GM19468 (cell line): ENCODE measurements at regions not wholly inside any gene's neighbourhood (a gene's known extent, or its start where the extent isn't known, plus 50 kb on each side); places are given as distances from the start of the nearest gene placed in this dataset.
"Not testable (repeated sequence)": the region's sequence is repeated elsewhere in the genome, so short reads cannot be mapped to it uniquely, and the experiment has no call there.

ENCODE experiments used
- ATAC-seq: cut with Tn5 transposase; IDR thresholded peaks from one replicate; pipeline ENCODE4 v1.9.1; 2021; ENCODE audit warnings: mild to moderate bottlenecking, moderate library complexity, moderate number of reproducible peaks; ENCODE audit not compliant: unreplicated experiment; ENCODE audit errors: extremely low read depth

DNA sequence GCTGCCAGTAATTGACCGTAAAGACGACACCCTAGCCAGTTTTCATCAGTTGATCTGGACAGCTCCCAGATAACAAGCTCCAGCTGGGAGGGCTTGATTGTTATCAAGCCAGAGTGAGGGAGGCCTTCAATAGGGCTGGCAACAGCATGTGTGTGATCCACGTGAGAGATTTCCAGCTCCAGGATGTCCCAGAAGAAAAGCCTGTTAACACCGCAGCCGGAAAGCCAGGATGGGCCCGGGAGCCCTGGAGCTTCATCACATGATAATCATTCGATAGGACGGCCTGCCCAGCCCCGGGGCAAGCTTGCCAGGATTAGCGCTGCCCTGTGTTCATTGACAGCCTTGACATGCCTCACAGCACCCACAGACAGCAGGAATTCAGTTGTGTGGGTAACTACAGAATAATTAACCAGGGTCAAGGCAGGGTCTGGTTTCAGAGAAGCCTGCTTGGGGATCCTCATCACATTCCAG lies 182.5 kb downstream of the C1D start:
- ATAC-seq, result no peak

DNA sequence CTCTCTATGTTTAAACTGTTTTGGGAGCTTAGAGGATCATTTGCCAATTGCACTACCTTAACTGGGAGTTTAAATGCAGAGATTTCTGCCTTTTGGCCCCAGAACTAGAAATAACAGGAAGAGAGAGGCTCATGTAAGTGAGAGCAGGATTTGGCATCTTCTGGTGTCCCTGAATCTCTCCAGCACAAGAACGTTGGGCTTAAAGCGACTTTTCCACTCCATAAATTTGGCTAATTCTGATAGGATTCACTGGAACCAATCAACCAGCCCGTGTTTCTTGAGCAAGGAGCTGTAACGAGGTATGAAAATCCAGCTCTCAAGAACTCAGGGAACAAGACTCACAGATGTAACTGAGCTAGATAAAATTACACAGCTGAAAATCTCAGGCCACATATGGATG lies 181.0 kb downstream of the C1D start:
- no peak for ATAC-seq

DNA sequence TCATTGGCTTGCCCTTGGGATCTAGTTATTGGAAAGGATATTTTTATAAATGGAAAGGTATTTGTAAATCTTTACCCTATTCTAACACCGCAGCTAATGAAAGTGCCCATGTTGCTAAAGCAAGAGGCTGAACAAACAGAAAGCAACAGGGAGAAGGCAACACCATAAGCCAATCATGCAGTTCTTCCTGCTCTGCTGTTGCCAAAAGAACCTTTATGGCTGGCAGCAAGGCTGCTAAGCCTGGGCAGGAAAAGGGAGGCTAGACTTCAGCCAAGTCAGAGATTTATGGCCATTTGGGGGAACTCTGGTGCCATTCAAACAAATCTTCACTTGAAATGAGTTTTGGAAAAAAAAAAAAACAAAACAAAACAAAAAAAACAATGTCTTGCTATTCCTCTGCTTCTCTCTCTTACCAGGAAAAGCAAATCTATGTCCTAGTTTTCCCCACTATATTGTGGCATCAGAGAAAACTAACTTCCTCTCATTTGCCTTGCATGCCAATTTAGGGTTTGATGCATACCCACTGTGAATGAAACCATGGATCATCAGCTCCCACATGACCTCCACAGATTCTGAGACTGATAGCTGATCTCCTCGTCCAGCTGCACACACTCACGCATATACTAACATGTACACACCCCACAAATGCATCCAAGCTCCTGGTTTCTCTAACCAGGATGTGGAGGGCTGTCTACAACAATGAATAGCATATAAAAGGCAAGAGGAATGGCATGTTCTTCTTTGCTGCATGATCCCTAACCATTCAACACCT lies 179.3 kb downstream of the C1D start:
- ATAC-seq, result no peak

DNA sequence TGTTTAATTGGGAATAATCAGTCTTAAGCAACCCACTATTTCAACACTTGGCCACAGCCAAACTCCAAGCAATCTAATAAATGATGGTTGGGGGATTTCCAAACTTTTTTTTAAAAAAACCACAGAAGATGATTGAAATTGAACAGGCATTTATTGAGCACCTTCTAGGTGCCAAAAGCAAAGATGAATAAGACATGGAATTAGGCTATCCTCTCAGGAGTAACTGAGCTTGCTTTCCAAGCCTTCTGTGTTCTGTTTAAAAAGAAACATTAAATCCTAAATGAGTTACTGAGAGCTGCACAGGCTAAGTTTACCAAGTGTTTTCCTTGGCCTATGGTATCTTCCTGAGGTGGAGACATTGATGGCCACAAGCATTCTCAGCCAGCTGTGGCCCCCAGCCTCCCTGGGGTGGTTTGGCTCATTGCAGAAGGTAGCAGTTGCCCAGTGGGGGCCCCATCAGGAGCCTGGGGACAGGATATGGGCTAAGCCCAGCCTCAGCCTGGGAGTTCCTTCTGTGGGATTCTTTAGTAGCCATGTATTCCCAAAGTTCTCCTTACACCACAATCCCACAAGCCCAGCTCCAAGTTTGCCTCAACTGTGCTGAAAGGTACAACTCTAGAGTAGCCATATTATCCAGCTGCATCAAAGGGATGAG lies 174.3 kb downstream of the C1D start:
- ATAC-seq, result no peak

DNA sequence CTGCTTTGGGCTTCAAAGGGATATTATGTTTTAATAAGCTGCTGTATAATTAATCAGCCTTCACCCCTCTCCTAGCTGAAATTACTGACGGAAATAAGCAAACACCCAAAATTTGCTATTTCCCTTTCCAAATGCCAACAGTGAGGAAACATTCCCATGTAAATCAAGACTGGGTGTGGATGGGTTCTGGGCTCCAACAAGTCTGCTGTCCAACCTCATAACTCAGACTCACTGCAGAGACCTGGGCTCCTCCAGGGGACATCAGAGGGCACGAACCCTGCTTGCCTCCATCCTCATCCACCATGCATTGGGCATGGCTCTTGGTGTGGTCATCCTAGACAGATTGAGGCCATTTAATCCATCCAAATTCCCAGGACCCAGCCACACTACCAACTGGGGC lies 173.7 kb downstream of the C1D start:
- no peak for ATAC-seq

DNA sequence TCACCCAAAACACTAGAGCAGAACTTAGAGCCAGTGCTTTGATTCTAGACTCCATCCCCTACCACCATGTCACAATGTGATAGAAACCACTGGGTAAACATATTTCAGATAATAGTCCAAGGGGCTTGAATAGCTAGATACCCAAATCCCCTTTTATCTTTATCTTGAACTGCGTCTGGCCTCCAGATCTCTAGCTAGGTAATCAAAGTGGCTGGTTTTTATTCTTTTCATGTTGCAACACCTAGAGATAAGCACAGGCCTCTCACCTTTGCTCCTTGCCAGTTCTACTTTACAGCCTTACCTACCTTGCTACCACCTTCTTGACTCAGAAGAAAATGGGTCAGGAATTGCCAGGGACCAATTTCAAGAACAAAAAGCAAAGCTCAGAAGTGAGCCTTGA lies 171.2 kb downstream of the C1D start:
- ATAC-seq, result no peak

DNA sequence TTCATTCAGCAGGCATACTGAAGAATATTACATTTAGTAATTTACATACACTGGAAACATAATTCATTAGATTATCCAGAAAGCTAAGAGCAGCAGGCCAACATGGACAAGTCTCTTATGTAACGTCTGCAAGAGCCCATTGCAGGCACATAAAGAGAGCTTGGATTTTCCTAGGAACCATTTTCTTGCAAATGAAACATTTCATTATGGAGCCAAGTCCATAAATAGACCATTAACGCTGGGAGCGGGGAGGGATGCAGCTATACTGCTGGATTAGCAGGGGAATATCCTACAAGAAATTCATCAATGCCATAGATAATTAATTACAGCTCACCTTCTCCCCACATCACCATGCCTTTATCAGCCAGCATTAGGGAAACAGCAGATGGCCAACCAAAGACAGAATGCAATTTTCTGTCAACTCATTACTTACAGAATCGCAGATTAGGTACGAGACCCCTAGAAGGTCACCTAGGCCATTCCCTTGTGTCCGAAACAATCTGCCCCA lies 170.4 kb downstream of the C1D start:
- ATAC-seq, result no peak

DNA sequence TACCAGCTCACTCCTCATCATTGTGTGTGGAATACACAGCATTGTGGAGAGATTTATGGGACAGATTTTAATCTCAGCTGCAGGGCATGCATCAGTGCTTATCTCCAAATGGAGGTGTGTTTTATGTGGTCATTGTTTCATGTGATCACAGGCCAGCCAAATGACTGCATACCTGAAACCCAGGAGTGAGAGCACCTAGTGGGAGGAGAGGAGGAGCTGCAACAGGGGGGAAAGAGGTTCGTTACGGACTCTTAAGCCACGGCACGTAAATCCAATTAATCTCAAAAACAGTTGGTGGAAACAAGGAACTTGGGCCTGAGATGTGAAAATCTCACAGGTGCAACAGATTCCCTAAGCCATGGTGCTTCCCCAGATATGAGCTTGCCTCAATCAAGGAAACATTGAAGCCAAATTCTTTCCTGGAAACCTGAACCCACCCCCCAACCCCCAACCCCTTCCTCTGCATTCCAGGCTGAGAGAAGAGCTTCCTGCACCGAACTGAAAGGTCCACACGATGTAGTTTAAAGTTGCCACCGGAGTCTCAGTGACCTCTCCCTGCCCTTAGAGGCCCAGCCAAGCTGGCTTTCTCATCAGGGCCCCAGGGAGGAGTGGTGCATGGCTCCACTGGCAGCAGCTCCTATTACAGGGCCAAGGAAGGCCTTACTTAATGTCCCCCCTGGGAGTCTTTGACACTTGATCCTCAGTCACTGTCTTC lies 167.4 kb downstream of the C1D start:
- no peak for ATAC-seq

DNA sequence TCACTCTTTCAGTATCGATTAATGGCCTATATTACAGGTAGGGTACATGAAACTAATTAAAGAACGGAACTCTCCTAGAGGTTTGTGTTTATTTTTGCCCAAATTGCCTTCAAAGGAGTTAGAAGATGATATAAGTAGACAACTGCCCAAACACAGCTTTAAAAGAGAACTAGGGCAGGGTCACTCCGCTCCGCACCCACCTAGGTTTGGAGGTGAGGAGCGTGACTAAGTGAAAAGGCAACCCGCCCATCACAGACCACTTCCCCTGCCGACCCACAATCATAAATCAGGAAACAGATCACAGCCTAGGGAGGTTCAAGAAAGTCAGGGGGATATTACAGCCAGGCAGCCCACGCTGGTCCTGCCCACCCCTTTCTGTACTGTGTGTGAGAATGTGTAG lies 166.7 kb downstream of the C1D start:
- ATAC-seq, result no peak

DNA sequence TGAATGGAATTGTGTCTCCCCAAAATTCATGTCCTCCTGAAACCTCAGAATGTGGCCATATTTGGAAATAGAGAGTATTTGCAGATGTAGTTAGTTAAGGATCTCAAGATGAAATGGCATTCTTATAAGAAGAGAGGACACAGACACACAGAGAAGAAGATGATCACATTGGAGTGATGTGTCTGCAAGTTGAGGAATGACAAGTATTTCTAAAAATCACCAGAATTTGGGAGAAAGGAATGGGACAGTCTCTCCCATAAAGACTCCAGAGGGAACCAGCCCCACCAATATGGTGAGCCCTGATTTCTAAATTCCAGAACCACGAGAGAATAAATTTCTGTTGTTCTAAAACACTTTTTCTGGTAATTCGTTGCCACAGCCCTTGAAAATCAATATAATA lies 166.3 kb downstream of the C1D start:
- ATAC-seq, result no peak

DNA sequence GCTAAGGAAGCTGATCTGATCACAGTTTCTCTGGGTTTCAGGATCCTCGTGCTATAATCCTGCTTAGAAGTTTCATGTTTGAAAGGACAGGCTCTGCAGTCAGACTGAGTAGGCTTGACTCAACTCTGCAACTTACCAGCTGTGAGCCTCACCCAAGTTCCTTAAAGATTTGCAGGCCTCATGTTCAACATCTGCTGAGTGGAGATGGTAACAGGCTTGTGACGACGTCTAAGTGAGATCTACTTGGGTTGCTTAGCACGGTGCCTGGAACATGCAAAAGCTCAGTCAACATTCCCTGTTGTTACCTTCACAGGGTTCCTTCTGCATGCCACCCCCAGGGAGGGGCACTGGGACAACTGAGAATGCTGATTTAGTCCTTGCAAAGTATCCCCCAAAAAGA lies 164.2 kb downstream of the C1D start:
- no peak for ATAC-seq

DNA sequence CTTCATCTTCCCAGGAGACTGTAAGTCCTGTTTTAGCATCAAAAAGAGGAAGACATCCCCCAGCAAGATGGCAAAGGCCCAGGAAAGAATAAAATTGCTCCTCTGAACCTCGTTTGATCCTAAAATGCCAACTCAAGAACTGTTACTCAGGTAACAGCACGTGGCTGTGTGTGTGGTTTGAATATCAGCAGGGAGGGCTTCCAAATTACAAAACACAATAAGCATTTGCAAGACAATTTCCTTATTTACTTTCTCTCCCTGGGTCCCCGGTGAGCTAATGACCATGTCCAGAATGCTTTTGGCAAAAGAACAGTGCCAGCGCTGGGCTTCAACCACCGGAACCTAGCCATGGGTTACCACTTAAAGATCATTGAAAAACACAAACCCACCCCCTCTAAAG lies 163.6 kb downstream of the C1D start:
- no peak for ATAC-seq

DNA sequence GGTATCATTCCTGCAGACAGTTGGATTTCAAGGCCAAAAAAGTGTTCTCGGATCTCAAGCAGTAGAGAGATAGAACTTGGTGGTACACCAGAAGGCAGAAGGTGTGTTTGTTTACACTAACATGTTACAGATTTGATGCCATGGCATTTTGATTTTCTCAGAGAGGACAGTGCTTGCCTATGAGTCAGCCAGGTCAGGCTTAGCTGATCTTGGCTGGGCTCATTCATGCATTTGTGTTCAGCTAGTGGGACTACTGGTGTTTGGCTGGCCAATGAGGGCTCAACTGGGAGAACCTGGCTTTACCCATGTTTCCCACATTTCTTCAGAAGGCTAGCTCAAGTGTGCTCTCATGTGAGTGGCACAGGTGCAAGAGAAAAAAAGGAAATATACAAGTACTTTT lies 162.0 kb downstream of the C1D start:
- ATAC-seq, result no peak

DNA sequence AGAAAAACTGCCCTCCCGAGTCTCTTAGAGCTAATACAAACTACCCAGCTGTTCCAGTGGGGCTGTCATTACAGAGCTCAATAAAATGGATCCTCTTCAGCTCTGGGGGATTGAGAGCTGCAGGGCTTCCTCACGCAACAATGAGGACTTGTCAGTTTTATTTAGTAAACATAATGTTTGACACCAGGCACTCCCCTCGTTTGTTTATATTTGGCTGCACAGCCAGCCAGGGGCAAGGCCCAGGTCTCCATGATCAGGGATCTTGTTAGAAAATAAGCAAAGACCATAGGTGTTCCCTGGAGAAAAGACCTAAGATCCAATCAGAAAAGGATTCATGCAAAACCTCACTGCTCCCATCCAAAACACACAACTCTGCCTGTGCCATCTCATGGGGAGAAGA lies 158.2 kb downstream of the C1D start:
- no peak for ATAC-seq

DNA sequence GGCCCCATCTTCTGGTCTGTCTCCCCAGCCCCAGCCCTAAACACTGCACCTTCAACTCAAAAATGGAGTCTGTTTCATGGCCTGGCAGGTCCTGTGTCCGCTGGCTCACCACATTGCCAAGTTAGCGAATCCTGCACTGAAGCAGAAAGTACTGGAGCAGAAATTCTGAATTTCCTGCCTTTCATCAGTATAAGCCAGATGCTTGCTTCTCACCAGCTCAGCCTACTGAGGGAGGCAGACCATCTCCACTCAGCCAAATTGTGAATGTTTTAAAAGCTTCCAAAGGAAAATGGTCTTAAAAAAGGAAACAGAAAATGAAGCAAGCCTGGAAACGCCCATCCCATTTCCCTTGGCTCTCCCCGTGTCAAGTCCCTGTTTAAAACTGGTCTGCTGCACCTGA lies 157.8 kb downstream of the C1D start:
- no peak for ATAC-seq

DNA sequence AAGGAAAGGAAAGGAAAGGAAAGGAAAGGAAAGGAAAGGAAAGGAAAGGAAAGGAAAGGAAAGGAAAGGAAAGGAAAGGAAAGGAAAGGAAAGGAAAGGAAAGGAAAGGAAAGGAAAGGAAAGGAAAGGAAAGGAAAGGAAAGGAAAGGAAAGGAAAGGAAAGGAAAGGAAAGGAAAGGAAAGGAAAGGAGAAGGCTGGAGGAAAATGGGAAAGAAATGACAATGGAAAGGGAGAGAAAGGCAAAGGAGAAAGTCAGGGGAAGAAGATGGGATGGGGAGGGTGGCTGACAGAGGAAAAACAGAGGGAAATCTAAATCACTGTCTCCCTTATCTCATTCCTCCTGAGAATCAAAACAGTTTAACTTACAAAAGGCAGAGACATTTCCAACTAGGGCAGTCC lies 156.3 kb downstream of the C1D start:
- ATAC-seq, result not testable (repeated sequence)

DNA sequence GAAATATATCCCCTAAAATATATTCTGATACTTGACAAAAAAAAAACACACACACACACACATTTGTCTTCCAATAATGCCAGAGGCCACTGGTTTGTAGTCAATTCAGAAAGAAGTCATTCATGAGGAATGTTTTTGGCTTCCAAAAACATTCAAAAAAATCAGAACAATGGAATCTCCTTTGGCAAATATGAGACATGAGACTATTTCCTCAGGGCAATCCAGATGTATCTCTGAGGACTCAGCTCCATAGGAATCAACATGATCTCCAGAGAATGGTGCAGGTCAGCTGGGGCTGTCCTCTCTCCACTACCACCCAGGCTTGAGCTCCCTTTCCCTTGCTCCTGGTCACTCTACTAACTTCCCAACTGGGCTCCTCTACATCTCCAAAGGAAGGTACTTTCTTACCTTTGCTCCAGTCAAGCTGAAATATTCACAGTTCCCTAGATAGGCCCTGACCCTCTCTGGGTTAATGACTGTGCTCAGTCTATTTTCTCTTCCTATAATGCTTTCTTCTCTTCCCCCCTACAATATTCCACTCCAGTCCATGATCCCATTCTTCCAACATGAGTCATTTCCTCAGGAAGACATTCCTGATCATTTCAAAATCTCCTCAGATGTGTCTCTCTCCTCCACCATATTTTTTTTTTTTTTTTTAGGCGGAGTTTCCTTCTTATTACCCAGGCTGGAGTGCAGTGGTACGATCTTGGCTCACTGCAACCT lies 145.3 kb downstream of the C1D start:
- no peak for ATAC-seq

DNA sequence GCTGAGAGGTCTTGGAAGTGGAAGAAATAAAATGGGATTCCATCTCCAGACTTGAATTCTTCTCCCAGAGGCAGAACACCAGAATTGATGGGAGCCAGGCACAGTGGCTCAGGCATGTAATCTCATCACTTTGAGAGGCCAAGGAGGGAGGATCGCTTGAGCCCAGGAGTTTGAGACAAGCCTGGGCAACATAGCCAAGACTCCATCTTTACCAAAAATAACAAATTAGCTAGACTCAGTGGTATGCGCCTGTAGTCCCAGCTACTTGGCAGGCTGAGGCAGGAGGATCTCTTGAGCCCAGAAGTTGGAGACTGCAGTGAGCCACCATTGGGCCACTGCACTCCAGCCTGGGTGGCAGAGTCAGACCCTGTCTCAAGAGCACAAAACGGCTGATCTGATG lies 144.3 kb downstream of the C1D start:
- ATAC-seq, result no peak

DNA sequence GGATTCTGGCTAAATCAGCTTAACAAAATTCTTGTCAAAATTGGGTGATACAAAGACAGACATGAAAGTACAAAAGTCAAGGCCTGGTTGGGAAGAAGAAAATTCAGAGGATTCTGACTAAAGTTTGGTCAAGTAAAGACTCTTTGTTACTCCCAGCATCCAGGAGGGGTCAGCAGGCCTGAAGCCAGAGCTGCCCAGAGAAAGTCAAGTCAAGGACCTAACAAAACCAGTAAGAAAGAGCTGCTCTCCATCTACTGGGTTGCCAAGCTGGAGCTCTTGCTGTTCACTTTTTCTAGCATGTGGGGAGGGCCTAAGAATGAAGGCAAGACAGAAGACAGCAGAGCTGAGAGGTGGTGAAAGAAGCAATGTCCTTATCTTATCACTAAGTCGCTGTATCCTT lies 143.3 kb downstream of the C1D start:
- ATAC-seq, result no peak

DNA sequence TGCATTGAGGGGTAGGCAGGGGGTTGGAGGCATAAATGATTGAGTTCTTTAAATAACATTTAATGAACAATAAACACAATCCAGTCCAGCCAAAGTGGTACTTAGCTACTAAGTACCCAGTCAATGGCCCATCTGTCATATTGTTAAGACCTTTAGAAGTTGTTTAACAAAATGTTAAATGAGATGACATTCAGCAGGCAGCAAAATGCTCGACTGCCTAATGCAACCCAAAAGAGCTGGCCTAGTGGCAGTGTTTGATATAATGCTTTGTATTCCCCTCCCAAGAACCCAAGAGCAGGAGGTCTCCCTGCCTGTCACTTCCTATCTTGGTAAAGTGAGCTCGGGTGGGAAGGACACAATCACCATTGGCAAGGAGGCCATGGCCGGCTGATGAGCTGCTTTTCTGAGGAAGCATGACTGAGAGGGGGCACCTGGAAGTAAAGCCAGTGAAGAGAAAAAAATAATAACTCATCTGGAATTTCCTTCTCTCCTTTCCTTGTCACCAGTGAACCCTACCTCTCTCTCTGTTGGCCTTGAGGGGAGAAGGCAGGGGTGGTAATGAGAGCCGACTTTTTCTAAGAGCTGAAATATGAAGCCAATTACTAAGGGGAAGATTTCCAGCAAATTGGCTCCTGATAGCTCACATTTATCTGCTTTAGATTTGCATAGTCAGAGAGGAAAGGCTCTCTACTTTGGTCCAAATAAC lies 140.6 kb downstream of the C1D start:
- ATAC-seq, result no peak
